SU-DHL-6 (cell line): ENCODE measurements at regions not wholly inside any gene's neighbourhood (a gene's known extent, or its start where the extent isn't known, plus 50 kb on each side); places are given as distances from the start of the nearest gene placed in this dataset.

ENCODE experiments used
- CTCF ChIP-seq: fragments of 200-600 bp; sonication (generic); IDR thresholded peaks from one replicate; pipeline ENCODE4 v1.5.1; 2017; ENCODE audit warnings: antibody characterized with exemption, mild to moderate bottlenecking, low read length, moderate library complexity; ENCODE audit not compliant: insufficient read depth, poor library complexity, severe bottlenecking
- EZH2phosphoT487 ChIP-seq: fragments of 200-600 bp; sonication (generic), shearing (Covaris generic); conservative IDR thresholded peaks from 2 replicates; pipeline ENCODE4 v1.6.1; 2018; ENCODE audit warnings: mild to moderate bottlenecking, antibody characterized with exemption, low read length, moderate library complexity, mixed read lengths

DNA sequence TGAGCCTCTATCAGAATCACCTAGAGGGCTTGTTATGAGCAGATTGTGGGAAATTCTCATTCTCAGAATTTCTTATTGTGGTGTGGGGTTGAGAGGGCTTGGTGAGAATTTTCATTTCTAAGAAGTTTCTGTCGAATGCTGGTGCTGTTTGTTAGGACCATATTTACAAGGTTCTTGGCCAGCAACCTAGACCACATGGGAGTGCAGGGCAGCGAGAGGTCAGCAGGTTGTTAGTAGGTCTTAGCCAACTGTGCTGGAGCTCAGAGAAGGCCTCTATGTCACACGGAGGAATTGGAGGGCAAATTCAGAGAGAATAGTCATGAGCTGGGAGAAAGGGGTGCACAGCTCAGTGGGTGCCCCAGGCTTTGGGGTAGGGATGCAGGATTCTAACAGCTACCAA is 357.0 kb downstream of the LRRC70 start:
- TF ChIP-seq CTCF (no peak), EZH2phosphoT487 (no peak)
